PFSK-1 (cell line): ENCODE measurements at regions not wholly inside any gene's neighbourhood (a gene's known extent, or its start where the extent isn't known, plus 50 kb on each side); places are given as distances from the start of the nearest gene placed in this dataset.

Experiments
- POLR2AphosphoS5 ChIP-seq: IDR thresholded peaks from 2 replicates; pipeline ENCODE4 v1.6.1; 2012; ENCODE audit warnings: low read depth, mild to moderate bottlenecking, control low read depth, low read length, moderate library complexity
- REST ChIP-seq, 2 experiments: IDR thresholded peaks; 2 replicates each; pipeline versions ENCODE4 v1.6.1 to v1.8.0; 2011 to 2012; ENCODE audit warnings: low read depth in 2 of 2, low read length in 2 of 2, control low read depth in 1 of 2, inconsistent platforms in 1 of 2, mild to moderate bottlenecking in 1 of 2, moderate library complexity in 1 of 2; ENCODE audit not compliant: insufficient read depth in 1 of 2

- TF ChIP-seq POLR2AphosphoS5 = no peak
- TF ChIP-seq REST (IDR thresholded peaks at IDR 0.05; ENCODE audit: insufficient read depth in 1 of 2, low read depth in 2 of 2, low read length in 2 of 2) = no peak
These were observed 741.0 kb upstream of the NCAM2 start for GRCh38 chr21:20257052-20257740.
